ENCODE measurements at regions not wholly inside any gene's neighbourhood (a gene's known extent, or its start where the extent isn't known, plus 50 kb on each side); places are given as distances from the start of the nearest gene placed in this dataset.
A peak's percentile ranks its signal among the peaks of the same experiment; 100 is the strongest.
"Not testable (repeated sequence)": the region's sequence is repeated elsewhere in the genome, so short reads cannot be mapped to it uniquely, and the experiment has no call there.

DNA sequence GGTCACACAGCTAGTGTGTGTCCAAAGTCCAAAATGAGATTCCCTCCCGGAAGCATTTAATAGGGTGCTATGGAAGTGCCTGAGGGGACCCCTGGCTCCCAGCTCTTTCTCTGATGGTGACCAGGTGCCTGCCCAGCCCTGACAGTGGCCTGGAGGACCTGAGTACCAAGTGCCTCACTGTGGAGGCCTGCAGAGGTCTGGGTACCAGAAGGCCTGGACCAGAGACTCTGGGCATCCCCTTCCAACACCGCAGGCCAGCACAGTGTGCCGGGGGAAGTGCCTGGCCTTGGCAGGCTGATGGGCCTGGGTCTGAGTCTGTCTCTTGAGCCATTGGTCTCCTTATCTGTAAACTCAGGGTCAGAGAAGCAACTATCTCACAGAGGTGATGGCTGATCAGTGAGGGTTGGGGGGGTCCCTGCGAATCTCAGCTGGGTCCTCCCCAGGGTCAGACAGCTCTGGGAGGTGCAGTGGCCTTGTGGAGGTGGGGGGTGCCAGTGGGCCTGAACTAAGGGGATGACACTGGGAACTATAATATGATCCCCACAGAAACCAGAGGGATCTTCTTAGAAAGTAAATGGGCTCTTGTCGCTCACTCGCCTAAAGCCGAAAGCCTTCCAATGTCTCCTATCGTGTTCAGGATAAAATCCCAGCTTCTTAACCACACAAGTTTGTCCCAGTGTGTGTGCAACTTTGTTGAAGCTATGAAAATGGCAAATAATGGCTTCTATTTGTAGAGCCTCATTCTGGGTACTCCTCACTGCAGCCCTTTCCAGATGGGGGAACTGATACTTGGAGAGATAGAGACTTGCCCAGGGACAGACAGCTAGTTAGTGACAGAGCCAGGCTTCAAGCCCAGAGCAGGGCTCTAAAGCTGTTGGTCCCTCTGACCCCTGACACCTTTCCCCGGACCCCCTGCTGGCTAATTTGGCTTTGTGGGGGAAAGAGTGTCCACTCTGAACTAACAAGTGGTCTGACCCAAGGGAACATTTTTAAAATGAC, 225.1 kb downstream of the TFCP2L1 start:
- FAIRE-seq (no peak), DNase-seq (ENCODE audit: insufficient read length, low spot score) (no peak)
- no peak for TF ChIP-seq PAX5 (IDR thresholded peaks at IDR 0.05; ENCODE audit: insufficient read depth, low read length, severe bottlenecking)
- TF ChIP-seq POLR2AphosphoS5 (IDR thresholded peaks at IDR 0.05; ENCODE audit: low read depth, low read length): no peak
- TF ChIP-seq TAF1 (IDR thresholded peaks at IDR 0.05; ENCODE audit: low read depth, low read length): no peak
- no peak for TF ChIP-seq POLR2A (IDR thresholded peaks at IDR 0.05; ENCODE audit: low read depth, low read length)

DNA sequence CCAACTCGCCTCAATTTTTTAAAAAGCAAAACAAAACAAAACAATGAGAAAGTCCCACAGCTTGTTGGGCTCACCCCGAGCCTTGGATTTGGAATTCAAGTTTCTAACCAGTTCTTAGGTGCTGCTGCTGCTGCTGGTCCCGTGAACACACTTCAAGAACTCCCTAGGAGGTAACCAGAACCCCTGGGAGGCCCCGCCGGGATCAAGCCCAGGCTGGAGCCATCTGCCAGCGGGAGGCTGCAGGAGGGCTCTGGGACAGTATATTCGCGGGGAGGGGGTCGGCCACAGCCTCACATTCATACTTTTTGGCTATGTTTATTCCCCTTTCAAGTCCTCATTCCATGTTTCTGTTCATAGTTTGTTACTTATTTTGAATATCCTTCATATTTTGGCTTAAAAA, 223.4 kb downstream of the TFCP2L1 start:
- DNase-seq (ENCODE audit: insufficient read length, low spot score) (no peak), FAIRE-seq (no peak)
- TF ChIP-seq POLR2AphosphoS5 (IDR thresholded peaks at IDR 0.05; ENCODE audit: low read depth, low read length) (no peak), POLR2A (IDR thresholded peaks at IDR 0.05; ENCODE audit: low read depth, low read length) (no peak), SPI1 (IDR thresholded peaks at IDR 0.05; ENCODE audit: low read depth, low read length) (no peak), POU2F2 (IDR thresholded peaks at IDR 0.05; ENCODE audit: low read depth, low read length) (no peak), TAF1 (IDR thresholded peaks at IDR 0.05; ENCODE audit: low read depth, low read length) (no peak), PAX5 (IDR thresholded peaks at IDR 0.05; ENCODE audit: insufficient read depth, low read length, severe bottlenecking) (no peak)

DNA sequence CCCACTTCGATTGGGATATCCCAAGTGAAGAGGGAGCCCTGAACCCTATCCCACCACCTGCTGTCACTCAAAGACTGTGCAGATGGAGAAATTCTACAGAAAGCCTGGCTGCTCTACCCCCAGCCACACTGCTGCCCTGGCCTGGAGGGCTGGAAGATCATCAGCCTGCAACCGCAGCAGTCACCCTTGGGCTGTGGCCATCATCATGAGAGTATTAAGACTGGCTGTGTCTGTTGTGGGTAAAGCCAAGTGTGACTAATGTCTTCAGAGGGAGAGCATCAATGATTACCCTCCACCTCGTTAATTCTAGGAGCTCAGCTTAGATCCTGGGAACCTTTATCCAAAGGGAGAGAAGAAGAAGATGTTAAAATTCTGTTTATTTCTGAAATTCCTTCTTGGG, 221.5 kb downstream of the TFCP2L1 start:
- TF ChIP-seq POU2F2 (IDR thresholded peaks at IDR 0.05; ENCODE audit: low read depth, low read length) (no peak), TAF1 (IDR thresholded peaks at IDR 0.05; ENCODE audit: low read depth, low read length) (no peak), POLR2AphosphoS5 (IDR thresholded peaks at IDR 0.05; ENCODE audit: low read depth, low read length) (no peak), PAX5 (IDR thresholded peaks at IDR 0.05; ENCODE audit: insufficient read depth, low read length, severe bottlenecking) (no peak), POLR2A (IDR thresholded peaks at IDR 0.05; ENCODE audit: low read depth, low read length) (no peak), SPI1 (IDR thresholded peaks at IDR 0.05; ENCODE audit: low read depth, low read length) (no peak)
- DNase-seq (ENCODE audit: insufficient read length, low spot score): no peak
- no peak for FAIRE-seq

DNA sequence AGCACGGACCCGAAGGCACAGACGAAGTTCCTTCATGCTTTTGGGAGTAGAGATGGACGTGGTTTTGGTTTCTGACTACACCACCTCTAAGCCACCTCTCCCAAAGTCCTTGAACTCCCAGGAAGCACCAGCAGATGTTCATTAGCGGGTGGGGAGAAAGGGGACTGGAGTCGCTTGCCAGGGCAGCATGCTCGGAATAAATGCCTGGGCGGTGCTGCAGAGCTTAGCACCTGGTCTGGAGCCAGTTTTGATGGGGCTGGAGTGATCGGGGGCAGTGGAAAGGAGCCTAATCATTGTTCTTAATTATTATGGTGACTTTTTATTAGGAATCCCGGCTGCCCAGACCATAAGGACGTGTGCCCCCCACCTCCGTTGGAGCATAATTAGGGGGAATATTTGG, 220.8 kb downstream of the TFCP2L1 start:
- FAIRE-seq (no peak), DNase-seq (ENCODE audit: insufficient read length, low spot score) (no peak)
- TF ChIP-seq PAX5 (IDR thresholded peaks at IDR 0.05; ENCODE audit: insufficient read depth, low read length, severe bottlenecking): no peak
- TF ChIP-seq TAF1 (IDR thresholded peaks at IDR 0.05; ENCODE audit: low read depth, low read length): no peak
- TF ChIP-seq POLR2A (IDR thresholded peaks at IDR 0.05; ENCODE audit: low read depth, low read length): no peak
- TF ChIP-seq POLR2AphosphoS5 (IDR thresholded peaks at IDR 0.05; ENCODE audit: low read depth, low read length): no peak
- TF ChIP-seq POU2F2 (IDR thresholded peaks at IDR 0.05; ENCODE audit: low read depth, low read length): no peak
- TF ChIP-seq SPI1 (IDR thresholded peaks at IDR 0.05; ENCODE audit: low read depth, low read length): no peak

DNA sequence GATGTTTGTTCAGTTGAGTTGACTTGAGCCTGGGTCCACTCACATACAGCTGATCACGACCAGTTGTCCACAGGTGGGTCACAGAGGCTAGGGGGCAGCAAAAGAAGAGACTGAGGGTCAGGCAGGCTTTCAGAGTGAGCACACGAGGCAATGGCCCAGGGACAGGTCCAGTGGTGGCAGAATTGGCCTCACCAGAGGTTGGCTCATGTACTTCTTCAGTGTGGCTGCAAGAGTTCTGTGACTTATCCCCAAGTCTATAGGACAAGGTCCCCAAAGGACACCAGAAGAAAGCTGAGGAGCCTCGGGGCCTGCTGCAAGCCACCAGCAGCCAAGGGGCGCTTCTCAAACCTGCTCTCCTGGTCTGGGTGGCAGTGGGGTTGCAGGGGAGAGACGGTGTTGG, 219.8 kb downstream of the TFCP2L1 start:
- FAIRE-seq (no peak), DNase-seq (ENCODE audit: insufficient read length, low spot score) (no peak)
- TF ChIP-seq POLR2A (IDR thresholded peaks at IDR 0.05; ENCODE audit: low read depth, low read length): no peak
- no peak for TF ChIP-seq POU2F2 (IDR thresholded peaks at IDR 0.05; ENCODE audit: low read depth, low read length)
- TF ChIP-seq PAX5 (IDR thresholded peaks at IDR 0.05; ENCODE audit: insufficient read depth, low read length, severe bottlenecking): no peak
- no peak for TF ChIP-seq POLR2AphosphoS5 (IDR thresholded peaks at IDR 0.05; ENCODE audit: low read depth, low read length)
- TF ChIP-seq SPI1 (IDR thresholded peaks at IDR 0.05; ENCODE audit: low read depth, low read length): no peak
- no peak for TF ChIP-seq TAF1 (IDR thresholded peaks at IDR 0.05; ENCODE audit: low read depth, low read length)

DNA sequence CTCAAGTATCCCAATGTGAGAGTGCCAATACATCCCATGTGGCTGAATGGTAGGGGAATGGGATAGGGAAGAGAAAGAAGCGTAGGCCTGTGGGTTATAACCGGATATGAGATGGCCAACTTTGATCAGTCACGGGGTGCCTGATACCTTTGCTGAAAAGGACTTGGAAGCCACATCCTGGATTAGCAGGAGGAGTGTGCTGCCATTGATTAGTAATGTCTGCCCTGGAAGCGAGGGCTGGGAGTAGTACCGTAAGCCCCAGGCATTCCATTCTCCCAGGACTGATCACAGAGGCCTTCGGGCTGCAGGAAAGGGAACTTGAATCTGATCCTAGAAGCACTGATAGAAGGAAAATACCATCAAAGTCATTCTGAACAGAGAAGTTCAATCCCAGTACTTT, 218.5 kb downstream of the TFCP2L1 start:
- TF ChIP-seq TAF1 (IDR thresholded peaks at IDR 0.05; ENCODE audit: low read depth, low read length): no peak
- no peak for TF ChIP-seq SPI1 (IDR thresholded peaks at IDR 0.05; ENCODE audit: low read depth, low read length)
- FAIRE-seq: no peak

DNA sequence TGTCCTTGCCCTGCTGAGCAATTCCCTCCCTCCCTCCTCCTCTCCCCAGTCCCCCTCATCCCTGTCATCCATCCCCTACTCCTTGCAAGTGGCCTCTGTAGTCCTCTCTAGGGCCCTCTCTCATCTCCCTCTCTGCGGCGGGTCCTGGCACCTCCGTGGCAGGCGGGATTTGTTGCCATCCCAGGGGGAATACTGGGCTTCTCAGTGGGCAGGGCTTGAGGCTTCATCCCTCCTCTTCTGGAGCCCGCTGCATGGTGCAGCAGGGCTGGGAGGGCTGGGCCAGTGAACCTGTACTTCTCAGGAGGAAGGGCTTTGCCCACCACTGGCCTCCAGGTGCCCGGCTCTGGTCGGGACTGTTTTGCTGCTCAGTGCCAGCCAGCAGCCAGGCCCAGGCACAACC, 216.2 kb downstream of the TFCP2L1 start:
- no peak for FAIRE-seq
- TF ChIP-seq TAF1 (IDR thresholded peaks at IDR 0.05; ENCODE audit: low read depth, low read length) (no peak), POLR2A (IDR thresholded peaks at IDR 0.05; ENCODE audit: low read depth, low read length) (no peak), POU2F2 (IDR thresholded peaks at IDR 0.05; ENCODE audit: low read depth, low read length) (no peak), SPI1 (IDR thresholded peaks at IDR 0.05; ENCODE audit: low read depth, low read length) (no peak), POLR2AphosphoS5 (IDR thresholded peaks at IDR 0.05; ENCODE audit: low read depth, low read length) (no peak), PAX5 (IDR thresholded peaks at IDR 0.05; ENCODE audit: insufficient read depth, low read length, severe bottlenecking) (no peak)
- no peak for DNase-seq (ENCODE audit: insufficient read length, low spot score)

More for the DNA sequence above, 218.5 kb downstream of the TFCP2L1 start:
- DNase-seq (ENCODE audit: insufficient read length, low spot score): no peak

DNA sequence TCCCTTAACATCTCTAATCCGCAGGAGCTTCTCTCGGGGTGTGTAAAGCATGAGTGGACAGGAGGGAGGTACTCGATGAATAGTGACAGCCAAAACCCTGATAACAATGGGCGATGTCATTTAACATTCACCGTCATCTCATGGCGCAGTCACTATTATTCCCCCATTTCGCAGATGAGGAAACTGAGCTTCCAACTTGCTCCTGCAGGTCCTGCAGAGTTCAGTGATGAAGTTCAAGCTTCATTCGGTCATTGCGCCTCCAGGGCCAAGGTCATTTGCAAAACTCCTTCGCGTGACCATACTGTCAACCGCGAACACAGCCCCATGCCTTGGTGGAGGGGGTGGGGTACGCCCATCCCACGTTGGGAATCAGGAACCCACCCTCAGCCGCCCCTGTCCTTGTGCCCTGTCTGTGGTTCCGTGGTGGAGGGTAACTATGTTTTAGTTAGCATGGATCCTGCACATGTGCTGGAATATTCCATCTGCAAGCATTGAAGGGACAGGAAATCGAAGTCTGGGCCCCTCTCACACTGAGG, 215.5 kb downstream of the TFCP2L1 start:
- DNase-seq (ENCODE audit: insufficient read length, low spot score): no peak

DNA sequence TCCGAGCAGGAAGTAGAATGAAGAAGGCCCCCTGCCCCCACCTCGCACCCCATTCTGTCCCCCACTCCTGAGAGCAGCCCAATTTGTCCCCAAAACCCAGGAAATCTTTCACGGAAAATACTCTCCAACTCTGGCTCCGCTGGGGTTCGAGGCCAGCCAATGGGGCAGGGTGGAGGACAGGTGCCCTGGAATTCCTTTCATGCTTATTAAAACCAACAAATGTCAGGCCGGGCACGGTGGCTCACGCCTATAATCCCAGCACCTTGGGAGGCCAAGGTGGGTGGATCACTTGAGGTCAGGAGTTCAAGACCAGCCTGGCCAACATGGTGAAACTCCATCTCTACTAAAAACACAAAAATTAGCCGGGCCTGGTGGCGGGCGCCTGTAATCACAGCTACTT, 214.9 kb downstream of the TFCP2L1 start:
- DNase-seq (ENCODE audit: insufficient read length, low spot score); FAIRE-seq: not testable (repeated sequence)

More for the DNA sequence above, 215.5 kb downstream of the TFCP2L1 start:
- no peak for FAIRE-seq
- no peak for TF ChIP-seq POLR2A (IDR thresholded peaks at IDR 0.05; ENCODE audit: low read depth, low read length)
- TF ChIP-seq TAF1 (IDR thresholded peaks at IDR 0.05; ENCODE audit: low read depth, low read length): no peak
- no peak for TF ChIP-seq POU2F2 (IDR thresholded peaks at IDR 0.05; ENCODE audit: low read depth, low read length)
- no peak for TF ChIP-seq SPI1 (IDR thresholded peaks at IDR 0.05; ENCODE audit: low read depth, low read length)
- TF ChIP-seq POLR2AphosphoS5 (IDR thresholded peaks at IDR 0.05; ENCODE audit: low read depth, low read length): no peak
- TF ChIP-seq PAX5 (IDR thresholded peaks at IDR 0.05; ENCODE audit: insufficient read depth, low read length, severe bottlenecking): no peak

DNA sequence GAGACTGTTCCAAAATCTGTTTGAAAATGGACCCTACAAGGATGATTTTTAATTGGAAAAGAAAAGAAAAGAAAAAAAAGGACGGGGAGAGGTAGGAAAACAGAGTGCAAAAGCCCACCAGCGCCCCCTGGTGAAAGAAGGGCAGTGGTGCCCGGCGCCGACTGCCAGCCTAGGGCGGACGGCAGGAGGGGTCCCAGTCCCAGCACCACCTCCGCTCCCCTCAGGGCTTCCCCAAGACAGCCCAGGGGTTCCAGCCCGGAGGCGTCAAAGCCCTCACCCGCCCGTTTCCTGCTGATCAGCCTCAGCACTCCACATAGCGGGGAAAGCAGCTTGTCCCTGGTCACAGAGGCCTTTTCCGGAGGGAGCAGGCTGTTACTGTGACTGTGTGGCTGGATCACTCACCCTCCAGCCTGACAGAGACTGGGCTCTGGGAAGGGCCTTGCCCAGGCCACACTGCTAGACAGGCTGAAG, 213.9 kb downstream of the TFCP2L1 start:
- FAIRE-seq (no peak), DNase-seq (ENCODE audit: insufficient read length, low spot score) (peak; percentile 80)
- TF ChIP-seq POU2F2 (IDR thresholded peaks at IDR 0.05; ENCODE audit: low read depth, low read length) (no peak), POLR2AphosphoS5 (IDR thresholded peaks at IDR 0.05; ENCODE audit: low read depth, low read length) (no peak), PAX5 (IDR thresholded peaks at IDR 0.05; ENCODE audit: insufficient read depth, low read length, severe bottlenecking) (no peak), TAF1 (IDR thresholded peaks at IDR 0.05; ENCODE audit: low read depth, low read length) (no peak), SPI1 (IDR thresholded peaks at IDR 0.05; ENCODE audit: low read depth, low read length) (no peak), POLR2A (IDR thresholded peaks at IDR 0.05; ENCODE audit: low read depth, low read length) (no peak)
